Skin of body (tissue), 1 donor: ENCODE measurements at regions not wholly inside any gene's neighbourhood (a gene's known extent, or its start where the extent isn't known, plus 50 kb on each side); places are given as distances from the start of the nearest gene placed in this dataset.

Experiments
- DNase-seq: peaks from one replicate; lab custom pipeline; 2025; lab: John Stamatoyannopoulos, UW

DNA sequence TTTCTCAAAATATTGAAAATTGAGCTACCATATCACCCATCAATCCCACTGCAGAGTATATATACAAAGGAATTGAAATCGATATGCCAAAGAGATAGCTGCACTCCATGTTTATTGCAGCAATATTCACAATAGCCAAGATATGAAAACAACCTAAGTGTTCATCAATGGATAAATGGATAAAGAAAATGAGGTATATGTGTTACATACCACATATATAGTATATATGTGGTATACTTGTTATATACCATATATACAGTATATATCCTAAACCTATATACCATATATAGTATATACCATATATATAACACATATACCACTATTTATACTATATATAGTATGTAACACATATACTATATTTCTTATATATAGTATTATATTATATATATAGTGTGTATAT, 313.3 kb downstream of the ZNF608 start:
- no peak for DNase-seq

DNA sequence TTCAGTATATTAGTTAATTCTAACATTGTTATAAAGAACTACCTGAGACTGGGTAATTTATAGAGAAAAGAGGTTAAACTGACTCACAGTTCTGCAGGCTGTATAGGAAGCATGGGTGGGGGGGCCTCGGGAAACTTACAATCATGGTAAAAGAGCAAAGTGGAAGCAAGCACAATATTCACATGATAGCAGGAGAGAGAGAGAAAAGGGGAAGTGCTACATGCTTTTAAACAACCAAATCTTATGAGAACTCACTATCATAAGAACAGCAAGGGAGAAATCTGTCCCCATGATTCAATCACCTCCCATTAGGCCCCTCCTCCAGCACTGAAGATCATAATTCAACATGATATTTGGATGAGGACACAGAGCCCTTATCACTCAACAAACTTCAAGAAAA, 324.9 kb downstream of the ZNF608 start:
- DNase-seq, result no peak

DNA sequence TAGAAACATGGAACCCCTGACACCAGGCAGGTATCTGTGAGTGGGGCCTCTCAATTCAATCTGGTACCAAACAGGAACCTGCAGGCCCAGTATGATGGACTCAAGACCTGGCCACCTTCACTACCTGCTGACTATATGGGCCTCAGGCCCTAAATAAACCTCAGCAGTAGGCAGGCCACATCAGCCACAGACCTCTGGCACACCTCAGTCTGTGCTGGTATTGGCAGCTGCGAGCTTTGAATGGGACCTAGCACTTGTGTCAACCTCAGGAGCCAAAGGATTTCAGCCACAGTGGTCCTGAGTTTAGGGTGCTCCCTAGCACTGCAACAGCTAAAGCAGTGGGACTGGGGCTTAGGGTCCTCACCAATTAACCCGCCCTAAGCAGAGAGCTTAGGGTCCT, 325.5 kb downstream of the ZNF608 start:
- DNase-seq, result no peak

DNA sequence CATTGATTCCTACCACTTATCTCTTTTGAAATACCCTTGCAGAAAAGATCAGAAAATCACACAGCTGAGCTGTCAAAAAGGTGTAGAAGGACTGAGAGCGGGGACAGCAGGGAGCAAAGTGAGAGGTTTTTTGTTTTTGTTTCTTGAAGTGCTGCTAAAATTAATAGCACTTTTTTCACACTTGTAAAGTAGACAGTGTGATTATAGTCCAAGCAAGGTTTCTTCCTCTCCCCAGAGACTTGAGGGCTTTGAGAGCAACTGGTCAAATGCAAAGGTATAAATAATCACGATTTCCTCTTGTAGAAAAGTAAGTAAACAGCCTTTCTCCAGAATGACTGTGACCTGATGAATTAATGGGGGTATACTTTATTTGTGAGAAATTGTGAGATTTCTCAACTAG, 326.9 kb downstream of the ZNF608 start:
- no peak for DNase-seq

DNA sequence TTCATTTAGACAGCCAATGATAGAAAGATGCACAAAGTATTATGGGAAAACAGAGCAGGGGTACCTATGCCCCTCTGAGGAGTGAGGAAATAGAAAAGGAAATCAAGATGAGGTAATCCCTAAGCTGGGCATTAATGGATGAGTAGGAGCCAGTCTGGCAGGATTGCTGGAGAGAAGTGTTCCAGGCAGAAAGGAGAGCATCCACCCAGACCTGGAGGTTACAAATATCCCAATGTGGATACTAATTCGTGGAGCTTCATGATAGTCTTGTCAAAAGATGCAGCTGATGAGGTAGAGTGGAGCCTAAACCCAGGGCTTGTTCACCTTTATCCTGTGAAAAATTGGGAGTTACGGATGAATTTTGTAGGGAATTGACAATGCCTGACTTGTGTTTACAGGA, 328.0 kb downstream of the ZNF608 start:
- no peak for DNase-seq

DNA sequence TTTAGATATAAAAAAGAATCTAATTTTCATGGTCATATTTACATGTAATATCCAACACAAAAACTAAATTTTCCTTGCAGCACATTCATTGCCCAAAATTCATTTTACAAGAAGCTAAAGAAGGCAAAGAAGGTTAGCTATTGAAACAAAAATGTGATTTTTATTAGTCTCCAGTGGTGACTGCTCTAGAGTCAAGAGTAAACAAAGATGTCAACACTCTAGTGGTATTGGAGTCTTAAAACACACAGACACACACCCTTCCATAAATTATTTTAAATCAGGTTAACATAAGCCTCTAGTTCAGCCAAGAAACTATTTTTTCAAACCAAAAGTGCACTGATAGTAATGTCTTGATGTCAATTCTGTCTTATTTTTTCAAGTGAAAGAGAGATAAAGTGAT, 329.2 kb downstream of the ZNF608 start:
- DNase-seq, result peak; percentile 59

DNA sequence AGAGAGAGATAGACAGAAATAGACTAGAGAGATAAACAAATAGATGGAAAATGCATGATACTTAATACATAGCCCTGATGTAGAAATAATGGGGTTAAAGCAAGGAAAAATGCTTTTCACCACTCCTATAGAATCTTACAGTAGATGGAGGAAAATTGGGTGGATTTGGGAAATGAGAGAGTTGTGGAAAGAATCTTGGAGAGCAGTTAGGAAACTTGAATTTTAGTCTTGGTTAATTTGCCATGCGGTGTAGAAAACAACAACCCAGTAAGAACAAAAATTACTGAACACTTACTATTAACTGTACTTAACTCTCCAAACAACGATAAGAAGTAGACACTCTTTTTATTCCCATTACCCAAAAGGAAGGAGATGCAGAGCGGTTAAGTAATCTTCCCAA, 329.8 kb downstream of the ZNF608 start:
- no peak for DNase-seq

DNA sequence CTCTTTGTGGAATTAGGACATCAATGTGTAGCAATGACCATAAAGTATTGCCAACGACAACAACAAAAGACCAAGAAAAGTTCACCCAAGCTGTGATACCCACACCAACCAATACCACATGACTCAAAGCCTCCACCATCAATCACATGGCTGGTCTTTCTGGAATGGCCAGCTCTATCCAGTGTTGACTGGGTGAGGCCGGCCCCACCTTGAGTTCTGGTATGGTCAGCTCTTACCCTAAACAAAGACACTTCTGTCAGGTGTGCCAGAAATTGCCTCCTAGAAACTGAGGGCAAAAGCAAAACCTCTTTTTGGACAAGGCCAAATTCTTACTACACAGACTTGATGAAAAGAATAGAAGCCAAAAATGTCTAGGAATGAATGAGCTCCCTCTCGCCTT, 331.5 kb downstream of the ZNF608 start:
- DNase-seq, result no peak

DNA sequence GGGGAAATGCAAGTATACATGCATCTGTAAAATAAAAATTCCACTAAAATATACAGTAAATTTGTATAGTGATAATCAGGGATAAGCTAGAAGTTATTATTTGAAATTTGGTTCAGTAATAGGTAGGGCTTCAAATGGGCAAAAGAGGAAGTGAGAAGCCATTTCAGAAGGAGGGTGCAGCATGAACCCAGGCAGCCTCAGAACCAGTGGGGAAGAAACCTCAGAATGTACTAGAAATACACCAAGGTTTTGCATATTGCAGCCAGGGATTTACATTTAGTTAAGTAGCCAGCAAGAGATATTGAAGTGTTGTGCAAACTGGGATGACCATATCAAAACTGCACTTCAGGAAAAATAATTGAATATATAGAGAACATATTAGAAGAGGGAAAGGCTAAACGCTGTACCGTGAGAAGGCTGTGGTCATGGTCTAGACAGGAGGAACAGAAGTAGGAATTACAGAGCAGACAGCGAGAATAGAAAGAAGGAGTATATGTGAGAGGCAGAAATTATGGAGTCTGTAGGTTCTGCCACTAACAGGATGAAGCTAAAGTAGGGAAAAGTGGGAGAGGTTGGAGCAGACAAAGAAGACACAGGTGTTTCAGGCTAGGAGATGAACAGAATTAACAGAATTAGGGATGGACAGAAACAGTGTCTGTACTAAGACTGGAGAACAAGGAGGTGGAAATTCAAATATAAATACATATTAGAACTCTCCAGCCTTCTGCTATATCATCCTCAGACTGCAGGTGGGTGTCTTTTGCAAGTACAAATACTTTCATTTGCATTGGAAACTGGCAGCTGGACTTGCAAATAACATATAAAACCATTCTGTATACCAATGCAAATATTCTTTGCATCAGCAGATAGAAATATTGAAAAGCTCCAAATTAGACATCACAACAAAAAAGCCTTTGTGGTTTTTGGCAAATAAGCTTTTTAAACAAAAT, 335.6 kb downstream of the ZNF608 start:
- no peak for DNase-seq

DNA sequence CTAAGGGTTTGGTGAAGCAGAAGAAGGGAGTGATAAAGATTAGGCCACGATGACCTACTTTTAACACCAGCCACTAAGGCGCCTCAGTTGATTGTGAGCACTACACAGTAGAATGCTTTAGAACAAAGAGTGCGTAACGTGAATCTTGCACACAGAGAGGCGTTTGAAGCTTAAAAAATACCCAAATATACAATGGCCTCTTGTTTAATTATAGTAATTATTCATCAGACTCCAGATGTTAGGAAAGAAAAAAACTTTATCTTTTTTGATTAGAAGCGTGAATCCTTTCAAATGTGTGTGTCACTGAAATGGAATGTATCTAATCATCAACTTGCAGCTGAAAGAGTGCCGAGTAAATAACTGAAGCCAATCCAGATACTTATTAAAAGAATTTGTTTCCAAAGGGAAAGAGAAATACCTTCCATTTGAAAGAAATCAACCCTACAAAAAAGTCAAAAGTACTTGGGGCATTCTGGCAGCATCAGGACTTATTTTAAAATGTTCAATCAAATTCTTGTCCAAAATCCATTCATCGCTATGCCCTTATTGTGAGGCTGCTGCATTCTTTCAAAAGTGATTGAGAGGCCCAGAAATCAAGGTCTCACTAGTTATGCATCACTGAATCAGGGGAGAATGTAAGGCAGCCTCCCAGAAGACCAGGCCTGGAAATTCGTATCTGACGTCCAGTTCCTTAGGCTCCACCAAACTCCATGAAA, 337.5 kb downstream of the ZNF608 start:
- DNase-seq, result peak; percentile 70

DNA sequence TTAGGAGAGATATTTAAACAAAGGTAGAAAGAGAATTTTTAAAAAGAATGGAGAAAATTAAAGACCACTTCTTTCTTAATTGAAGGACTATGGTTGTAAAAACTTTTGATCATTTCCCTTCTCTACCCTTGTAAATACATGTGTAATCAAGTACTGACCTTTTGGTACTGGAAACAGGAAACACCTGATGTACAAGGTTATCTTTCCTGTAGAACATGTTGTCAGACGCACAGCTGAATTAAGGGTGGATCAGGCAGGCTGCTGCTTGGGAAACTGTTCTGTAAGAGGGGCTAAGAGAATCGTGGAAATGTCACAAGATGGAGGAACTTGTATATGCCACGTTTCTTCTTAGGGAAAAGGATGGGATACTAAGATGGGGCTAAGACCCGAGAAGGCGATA, 341.6 kb downstream of the ZNF608 start:
- DNase-seq, result no peak

DNA sequence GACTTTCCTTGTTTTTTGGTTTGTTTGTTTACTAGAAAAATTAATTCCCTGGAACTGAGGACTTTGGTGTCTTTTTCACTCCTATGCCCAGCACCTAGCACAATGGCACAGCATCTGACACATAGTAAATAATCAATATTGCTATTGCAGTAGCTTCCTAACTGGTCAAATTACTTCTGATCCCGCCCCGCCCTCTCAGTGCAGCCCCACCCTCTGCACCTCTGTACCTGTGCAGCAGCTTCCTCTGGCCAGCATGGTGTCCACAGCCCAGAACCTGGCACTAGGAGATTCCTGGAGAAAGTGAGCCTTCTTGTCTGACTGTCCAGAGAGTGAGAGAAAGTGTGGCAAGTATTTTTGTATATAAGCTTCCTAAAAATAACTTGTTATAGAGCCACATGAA, 343.2 kb downstream of the ZNF608 start:
- DNase-seq, result no peak

DNA sequence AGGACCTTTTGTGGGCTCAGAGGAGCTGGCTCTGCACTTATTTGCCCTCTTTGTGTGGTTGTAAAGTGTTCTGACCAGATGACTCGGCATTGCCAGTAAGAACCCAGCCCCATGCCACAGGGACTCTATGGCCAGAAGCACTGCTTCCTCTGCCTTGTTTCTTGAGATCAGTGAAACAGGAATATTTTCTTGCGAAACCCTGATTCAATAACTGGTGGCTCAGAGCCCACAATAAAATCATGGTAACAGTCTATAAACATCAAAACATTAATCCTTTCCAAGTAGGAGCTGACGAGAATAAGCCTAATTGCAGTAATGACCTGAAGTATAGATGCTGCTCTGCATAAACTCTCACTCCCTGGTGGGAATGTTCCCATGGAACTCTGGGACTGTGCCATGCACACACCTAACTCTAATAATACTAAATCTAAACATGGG, 344.3 kb downstream of the ZNF608 start:
- peak; percentile 26 for DNase-seq

DNA sequence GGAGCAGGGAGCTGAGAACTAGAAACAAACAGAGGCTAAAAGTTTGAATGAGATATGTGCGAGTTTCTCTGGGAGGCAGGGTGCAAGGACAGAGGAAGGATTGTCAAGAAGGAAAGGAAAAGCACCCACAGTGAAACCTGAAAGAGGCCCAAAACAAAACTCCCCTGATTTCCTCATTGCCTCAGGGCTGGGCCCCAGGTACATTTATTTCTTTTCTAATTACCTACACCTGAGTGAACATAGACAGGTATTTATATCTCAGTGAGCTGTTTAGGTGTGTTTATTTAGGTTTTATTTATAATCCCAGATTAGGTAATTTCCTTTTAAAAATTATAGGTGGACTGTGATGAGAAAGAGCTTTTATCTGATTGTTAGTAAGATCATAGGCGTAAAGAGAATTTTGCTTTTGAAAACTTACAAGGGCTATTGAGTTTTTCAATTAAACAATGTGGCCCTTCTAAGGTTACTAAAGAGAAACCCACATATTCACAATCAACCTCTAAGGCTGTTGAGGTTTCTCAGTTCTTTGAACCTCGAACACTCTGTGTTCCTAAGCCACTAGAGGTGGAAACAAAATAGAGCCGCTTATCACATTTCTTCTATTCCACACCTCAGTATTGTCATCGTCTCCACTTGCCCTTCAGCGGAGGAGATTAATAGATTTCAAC, 344.8 kb downstream of the ZNF608 start:
- DNase-seq, result no peak

DNA sequence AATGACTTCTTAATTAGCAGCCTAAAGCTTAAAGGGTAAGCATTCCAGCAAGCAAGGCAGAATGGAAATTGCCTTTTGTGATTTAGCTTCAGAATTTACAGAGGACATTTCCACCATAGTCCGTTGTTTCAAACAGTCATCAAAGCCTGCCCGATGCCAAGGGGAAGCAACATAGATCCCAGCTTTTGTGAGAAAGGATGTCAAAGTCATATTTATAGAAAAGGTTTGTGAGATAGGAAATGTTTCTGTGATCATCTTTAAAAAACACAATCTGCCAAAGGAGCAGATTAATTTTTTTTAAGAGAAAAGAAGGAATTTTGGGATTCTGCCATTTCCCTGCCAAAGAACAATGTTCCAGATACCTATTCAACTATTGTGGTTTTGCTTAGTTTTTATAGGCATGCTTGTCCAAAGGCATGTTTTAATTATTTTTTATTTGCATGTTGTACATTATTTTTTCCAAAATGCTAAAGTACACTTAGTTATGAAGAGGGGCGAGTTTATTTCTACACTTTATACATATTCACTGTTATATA, 346.9 kb downstream of the ZNF608 start:
- DNase-seq, result no peak

DNA sequence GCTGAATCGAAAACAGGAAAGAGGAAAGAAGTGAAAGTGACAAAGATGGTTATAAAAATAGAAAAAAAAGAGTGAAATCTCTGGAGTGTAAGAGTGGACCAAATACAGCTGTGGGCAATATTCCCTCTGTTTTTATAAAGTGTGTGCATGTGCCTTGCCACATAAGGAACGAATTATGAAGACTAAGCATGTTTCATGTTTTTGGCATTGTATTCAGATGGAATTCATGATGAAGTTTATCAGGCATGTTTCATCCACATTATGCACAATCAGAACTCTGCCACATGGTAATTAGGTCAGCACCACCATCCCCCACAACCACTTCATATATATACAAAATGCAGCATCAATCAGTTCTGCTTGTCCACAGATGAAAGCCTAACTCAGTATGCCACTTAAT, 348.0 kb downstream of the ZNF608 start:
- peak; percentile 97 for DNase-seq

DNA sequence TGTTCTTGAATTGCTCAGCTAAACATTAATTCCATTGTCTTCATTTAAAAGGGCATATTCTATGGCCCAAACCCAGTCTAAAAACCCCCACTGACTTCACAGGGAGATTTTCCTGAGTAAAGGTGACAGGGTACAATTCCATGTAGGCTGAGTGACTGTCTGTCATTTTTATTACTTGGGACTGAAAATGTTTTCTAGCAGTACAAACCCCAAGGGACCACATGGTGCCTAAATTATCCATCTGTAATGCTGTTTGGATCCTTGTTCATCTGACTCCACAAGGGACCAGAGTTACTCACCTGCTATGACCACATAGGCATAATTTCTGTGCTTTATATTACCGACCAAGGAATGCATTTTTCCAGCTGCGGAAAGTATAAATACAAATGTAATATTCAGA, 349.1 kb downstream of the ZNF608 start:
- no peak for DNase-seq

DNA sequence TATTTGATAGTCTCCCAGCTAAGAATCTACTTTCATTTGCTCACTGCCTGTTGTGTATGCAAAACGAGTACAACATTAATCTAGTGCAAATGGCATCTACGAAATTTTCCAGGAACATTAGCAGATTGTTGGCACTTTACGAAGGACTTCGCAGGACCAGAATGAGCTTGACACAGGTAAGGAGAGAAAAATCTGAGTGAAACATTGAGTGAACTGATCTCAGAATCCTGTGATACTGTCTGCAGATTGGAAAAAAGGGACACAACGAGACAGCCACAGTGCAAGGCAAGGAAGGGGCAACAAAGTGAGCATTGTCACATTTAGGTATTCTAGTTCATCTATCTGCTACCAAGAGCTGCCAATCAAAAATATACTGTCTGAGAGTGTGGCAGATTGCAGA, 350.5 kb downstream of the ZNF608 start:
- no peak for DNase-seq

DNA sequence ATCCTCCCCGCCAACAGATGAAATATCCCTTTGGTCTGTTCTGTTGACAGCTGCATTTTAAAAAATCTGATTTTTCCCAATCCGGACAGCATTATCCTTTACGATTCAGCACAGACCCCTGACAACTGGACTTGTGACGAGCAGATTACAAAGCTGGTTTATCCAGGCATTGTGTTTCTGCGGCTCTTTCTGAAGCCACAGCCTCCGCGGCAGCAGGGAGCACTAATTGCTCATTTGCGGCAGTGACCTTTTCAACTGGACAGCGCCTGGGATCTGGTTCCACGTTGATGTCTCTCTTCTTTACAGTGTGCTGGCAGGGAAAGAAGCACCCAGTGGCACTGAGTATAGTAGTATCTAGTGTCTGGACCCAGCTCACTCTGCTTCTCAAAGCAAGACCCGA, 351.2 kb downstream of the ZNF608 start:
- no peak for DNase-seq

DNA sequence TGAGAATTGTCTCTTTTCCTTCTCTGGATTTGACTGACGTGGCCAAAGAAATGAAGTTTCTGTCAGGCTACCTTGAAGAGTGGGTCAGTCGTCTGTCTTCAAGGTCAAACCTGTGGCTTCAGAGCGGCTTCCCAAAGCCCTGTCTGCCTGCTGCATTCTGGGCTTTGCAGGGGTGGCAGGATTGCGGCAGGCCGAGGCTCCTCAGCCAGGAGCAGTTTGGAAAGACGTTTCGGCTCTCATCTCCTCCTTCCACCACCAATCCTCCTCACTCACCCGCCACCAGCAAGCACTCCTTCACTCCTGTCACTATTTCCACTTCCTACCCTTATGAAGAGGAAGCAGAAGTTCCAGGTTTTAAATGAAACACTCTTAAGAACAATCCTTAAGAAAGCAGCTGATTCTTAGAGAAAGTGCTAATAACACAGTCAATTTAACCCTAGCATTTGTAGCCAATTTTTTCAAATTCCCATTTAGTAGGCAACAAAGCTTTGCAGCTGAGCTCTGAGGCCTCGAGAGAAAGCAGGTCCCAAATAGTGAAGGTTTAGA, 351.7 kb downstream of the ZNF608 start:
- no peak for DNase-seq

DNA sequence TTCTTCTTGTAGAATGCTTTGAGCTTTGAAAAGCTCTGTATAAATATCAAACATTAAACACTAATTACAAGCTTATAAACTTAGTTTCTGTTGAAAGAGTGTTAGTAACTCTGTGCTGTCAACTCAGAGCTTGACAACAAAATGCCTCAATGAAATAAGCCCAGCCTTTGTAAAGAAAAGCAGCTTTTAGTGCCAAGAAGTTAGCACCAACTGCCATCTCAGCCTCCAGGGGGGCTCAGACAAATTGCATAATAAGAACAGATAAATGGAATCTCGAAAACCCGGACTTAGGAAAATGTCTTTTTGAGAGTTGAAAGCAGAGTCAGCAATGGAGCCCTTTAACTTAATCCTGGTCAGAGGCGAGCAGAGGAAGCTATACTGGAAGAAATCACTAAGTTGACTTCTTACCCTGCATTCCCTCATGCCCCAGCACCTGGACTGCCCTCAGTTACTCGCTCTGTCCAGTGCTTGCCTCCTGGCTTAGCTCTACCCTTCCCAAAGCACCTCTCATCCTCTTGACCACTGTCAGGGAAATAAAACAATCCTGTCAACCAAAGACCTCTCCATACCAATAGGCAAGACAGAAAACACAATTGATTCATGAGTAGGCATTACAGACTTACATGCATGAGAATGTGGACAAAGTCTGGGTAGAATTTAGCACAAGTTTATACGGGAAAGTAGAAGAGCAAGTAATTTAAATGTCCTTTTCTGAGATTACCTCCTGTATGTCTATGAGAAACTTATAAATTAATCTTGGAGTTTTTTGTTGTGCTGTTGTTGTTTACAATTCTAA, 352.7 kb downstream of the ZNF608 start:
- DNase-seq, result no peak
